Right atrium auricular region (tissue), 2 donors: ENCODE measurements at regions not wholly inside any gene's neighbourhood (a gene's known extent, or its start where the extent isn't known, plus 50 kb on each side); places are given as distances from the start of the nearest gene placed in this dataset.

Source experiments
- DNase-seq: peaks from one replicate; pipeline ENCODE4 v3.0.0-alpha.2; 2019; ENCODE audit warnings: low spot score
- H3K27ac ChIP-seq, 2 donors: fragments of 200-600 bp; sonication (generic); 1 replicate in 1 of 2; 2 replicates in 1 of 2; pipeline ENCODE4 v1.5.1; 2016 to 2019
- H3K27me3 ChIP-seq, 2 donors: fragments of 200-600 bp; sonication (generic); one replicate each; pipeline versions ENCODE4 v1.5.1 to v1.6.0; 2017 to 2019
- H3K36me3 ChIP-seq: fragments of 200-600 bp; sonication (generic); one replicate; pipeline ENCODE4 v1.5.1; 2016
- H3K4me1 ChIP-seq, 2 donors: fragments of 200-600 bp; sonication (generic); one replicate each; pipeline versions ENCODE4 v1.5.1 to v1.6.0; 2017 to 2019
- H3K4me3 ChIP-seq, 2 donors: fragments of 200-600 bp; sonication (generic); 1 replicate in 1 of 2; 2 replicates in 1 of 2; pipeline ENCODE4 v1.5.1; 2017 to 2019; ENCODE audit warnings: mild to moderate bottlenecking in 1 of 2, moderate library complexity in 1 of 2
- H3K9me3 ChIP-seq, 2 donors: fragments of 200-600 bp; sonication (generic); one replicate each; pipeline ENCODE4 v1.5.1; 2019
- CTCF ChIP-seq, 2 donors: fragments of 200-600 bp; sonication (generic); IDR thresholded peaks; one replicate each; pipeline ENCODE4 v1.5.1; 2019; ENCODE audit warnings: antibody characterized with exemption in 2 of 2

GRCh38 chr16:79697562-79698112 lies 97.1 kb upstream of the MAF start:
- Histone ChIP-seq H3K9me3 (peaks cover 0 to 13% of the 10 kb centered on the region in 2 donors), H3K36me3 (no peaks in the 10 kb centered on the region), H3K27me3 (no peaks in the 10 kb centered on the region), H3K27ac (no peak overlapping the region), H3K4me1 (no peaks in the 10 kb centered on the region), H3K4me3 (no peak overlapping the region)
- TF ChIP-seq CTCF (IDR thresholded peaks at IDR 0.05) = no peak
- DNase-seq = no peak

GRCh38 chr16:79691007-79691406 lies 90.5 kb upstream of the MAF start:
- Histone ChIP-seq H3K27ac (no peak overlapping the region), H3K36me3 (no peaks in the 10 kb centered on the region), H3K4me1 (no peaks in the 10 kb centered on the region), H3K9me3 (peaks cover 0 to 13% of the 10 kb centered on the region in 2 donors), H3K27me3 (no peaks in the 10 kb centered on the region), H3K4me3 (no peak overlapping the region)
- no peak for TF ChIP-seq CTCF (IDR thresholded peaks at IDR 0.05)
- DNase-seq = no peak

- TF ChIP-seq CTCF (IDR thresholded peaks at IDR 0.05) = no peak
- Histone ChIP-seq H3K4me3 (no peak overlapping the region), H3K27me3 (no peaks in the 10 kb centered on the region), H3K27ac (no peak overlapping the region), H3K9me3 (peaks cover 0 to 13% of the 10 kb centered on the region in 2 donors), H3K36me3 (no peaks in the 10 kb centered on the region), H3K4me1 (no peaks in the 10 kb centered on the region)
- DNase-seq = no peak
Observed at GRCh38 chr16:79690159-79690558, 89.6 kb upstream of the MAF start.

DNA sequence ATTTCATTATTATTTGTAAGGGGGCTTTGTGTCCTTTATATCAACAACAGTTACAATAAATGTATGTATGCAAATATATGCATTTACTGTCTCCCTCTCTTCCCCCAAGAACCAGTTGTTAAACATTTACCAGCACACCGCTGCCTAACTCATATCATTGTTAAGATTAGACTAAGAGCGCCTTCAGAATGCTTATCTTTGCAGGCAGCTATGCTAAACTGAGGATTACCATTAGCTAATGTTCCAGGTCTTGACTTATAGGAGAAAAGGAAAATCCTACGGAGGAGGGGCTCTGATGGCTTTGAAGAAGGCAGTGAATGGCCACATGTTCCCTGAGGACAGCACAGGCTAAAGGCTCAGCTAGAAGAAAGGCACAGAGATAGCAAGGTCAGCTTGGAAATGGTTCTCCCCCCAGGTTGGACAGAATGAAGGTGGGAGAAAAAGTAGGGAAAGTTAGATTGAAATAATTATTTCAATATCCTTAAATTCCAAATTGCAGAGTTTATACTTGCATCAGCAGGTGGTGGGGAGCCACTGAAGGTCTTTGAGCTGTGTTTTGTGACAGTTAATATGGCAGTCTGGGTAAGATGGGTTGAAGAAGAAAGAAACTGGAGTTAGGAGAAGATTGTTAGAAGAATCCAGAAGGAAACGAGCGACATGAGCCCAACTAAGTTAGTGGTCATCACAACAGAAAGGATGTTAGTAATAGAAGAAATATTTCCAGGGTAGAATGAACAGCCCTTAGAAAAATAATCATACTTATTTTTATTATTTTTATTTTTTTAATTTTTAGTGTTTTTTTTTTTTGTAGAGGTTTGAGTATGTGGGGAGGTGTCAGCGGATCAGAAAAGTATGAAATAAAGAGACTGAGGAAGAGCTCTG lies 87.0 kb upstream of the MAF start:
- H3K4me3 ChIP-seq = no peak overlapping the region
- H3K9me3 ChIP-seq = no peaks in the 10 kb centered on the region
- no peak for TF ChIP-seq CTCF (IDR thresholded peaks at IDR 0.05)
- no peaks in the 10 kb centered on the region for H3K4me1 ChIP-seq
- DNase-seq = no peak
- H3K36me3 ChIP-seq = no peaks in the 10 kb centered on the region
- H3K27ac ChIP-seq = no peak overlapping the region
- H3K27me3 ChIP-seq = no peaks in the 10 kb centered on the region

GRCh38 chr16:79685871-79686270 lies 85.3 kb upstream of the MAF start:
- Histone ChIP-seq H3K27ac (no peak overlapping the region), H3K36me3 (no peaks in the 10 kb centered on the region), H3K27me3 (no peaks in the 10 kb centered on the region), H3K4me3 (no peak overlapping the region), H3K9me3 (no peaks in the 10 kb centered on the region), H3K4me1 (no peaks in the 10 kb centered on the region)
- TF ChIP-seq CTCF (IDR thresholded peaks at IDR 0.05) = no peak
- DNase-seq = no peak
